ENCODE measurements at regions not wholly inside any gene's neighbourhood (a gene's known extent, or its start where the extent isn't known, plus 50 kb on each side); places are given as distances from the start of the nearest gene placed in this dataset.

GRCh38 chr9:24189986-24190385 is 355.7 kb downstream of the IZUMO3 start:
- TF ChIP-seq, protein P1, sequence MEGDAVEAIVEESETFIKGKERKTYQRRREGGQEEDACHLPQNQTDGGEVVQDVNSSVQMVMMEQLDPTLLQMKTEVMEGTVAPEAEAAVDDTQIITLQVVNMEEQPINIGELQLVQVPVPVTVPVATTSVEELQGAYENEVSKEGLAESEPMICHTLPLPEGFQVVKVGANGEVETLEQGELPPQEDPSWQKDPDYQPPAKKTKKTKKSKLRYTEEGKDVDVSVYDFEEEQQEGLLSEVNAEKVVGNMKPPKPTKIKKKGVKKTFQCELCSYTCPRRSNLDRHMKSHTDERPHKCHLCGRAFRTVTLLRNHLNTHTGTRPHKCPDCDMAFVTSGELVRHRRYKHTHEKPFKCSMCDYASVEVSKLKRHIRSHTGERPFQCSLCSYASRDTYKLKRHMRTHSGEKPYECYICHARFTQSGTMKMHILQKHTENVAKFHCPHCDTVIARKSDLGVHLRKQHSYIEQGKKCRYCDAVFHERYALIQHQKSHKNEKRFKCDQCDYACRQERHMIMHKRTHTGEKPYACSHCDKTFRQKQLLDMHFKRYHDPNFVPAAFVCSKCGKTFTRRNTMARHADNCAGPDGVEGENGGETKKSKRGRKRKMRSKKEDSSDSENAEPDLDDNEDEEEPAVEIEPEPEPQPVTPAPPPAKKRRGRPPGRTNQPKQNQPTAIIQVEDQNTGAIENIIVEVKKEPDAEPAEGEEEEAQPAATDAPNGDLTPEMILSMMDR (IDR thresholded peaks at IDR 0.05), result no peak
- TF ChIP-seq EZH2 (IDR thresholded peaks at IDR 0.05; ENCODE audit: borderline replicate concordance, insufficient read depth, low read depth, low read length, poor library complexity, severe bottlenecking), result no peak
